ENCODE measurements at regions not wholly inside any gene's neighbourhood (a gene's known extent, or its start where the extent isn't known, plus 50 kb on each side); places are given as distances from the start of the nearest gene placed in this dataset.
A peak's percentile ranks its signal among the peaks of the same experiment; 100 is the strongest.

DNA sequence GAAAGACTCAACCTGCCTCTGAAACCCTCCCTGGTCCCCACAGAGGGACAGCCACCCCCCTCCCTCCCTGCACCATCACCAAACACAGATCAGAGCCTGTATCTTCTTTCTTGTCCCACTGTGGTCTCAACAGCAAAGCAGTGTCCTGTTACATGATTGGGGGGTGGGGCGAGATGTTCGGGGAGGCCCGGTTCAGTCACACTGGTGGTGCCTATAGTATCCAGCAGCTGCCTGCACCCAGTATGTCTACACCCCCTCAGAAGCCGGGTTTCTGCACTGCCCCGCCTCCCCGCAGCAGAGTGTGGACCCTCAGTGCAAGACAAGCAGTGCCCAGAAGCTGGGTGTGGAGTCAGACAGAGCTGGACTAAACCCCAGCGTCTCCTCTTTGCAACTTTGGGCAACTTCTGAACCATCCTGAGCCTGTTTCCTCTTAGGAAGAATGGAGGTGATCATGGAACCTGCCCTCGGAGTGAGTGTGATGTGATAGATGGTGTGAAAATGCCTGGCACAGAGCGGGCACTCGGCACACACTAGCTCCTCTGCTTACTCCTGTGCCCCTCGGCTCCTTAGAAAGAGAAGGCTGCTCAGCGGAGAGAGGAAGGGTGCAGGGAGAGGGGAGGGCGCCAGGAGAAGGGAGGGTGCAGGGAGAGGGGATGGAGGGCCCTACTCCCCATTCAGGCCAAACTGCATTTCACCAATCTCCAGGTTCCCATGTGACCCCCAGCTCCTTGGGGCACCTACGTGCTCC lies 84.0 kb upstream of the TNRC6C start:
- CTCF ChIA-PET (ENCODE audit: low intra/inter-chr PET ratio): no interaction called here
- no TSS peak for BruUV-seq (replicated peaks)
- no peak overlapping the region for H3K27ac ChIP-seq (ENCODE audit: extremely low read depth, low read depth, low read length)
- FAIRE-seq (no peak), ATAC-seq (no peak), DNase-seq (ENCODE audit: extremely low read depth in 1 of 4, low spot score in 3 of 4) (no peak)
- no peak overlapping the region for H2AFZ ChIP-seq (ENCODE audit: low read depth, low read length)
- no peak overlapping the region for H3K4me3 ChIP-seq
- no peaks in the 10 kb centered on the region for H3K79me2 ChIP-seq (ENCODE audit: control insufficient read depth, insufficient read depth, low read length)
- H3K9ac ChIP-seq (ENCODE audit: insufficient read depth in 1 of 2, low read depth in 2 of 2, low read length in 2 of 2): no peak overlapping the region
- intact Hi-C loops (cut with micrococcal nuclease): no loop called here
- 20% methylated on average over 9 of the region's 14 CpGs for WGBS (ENCODE audit: insufficient coverage, low coverage, missing lambda C conversion rate)
- peaks cover 7 to 33% of the 10 kb centered on the region in 2 experiments for H3K4me1 ChIP-seq (replicated peaks in 1 of 2; ENCODE audit: control insufficient read depth in 2 of 2, insufficient read depth in 2 of 2, low read length in 2 of 2)
- in situ Hi-C loops (cut with MboI): no loop called here
- peaks cover 10 to 33% of the 10 kb centered on the region in 2 experiments for H3K27me3 ChIP-seq (ENCODE audit: control insufficient read depth in 2 of 2, insufficient read depth in 2 of 2, low read length in 2 of 2)
- no peak overlapping the region for H3K4me2 ChIP-seq (ENCODE audit: insufficient read depth, low read length)
- no peaks in the 10 kb centered on the region for H3K36me3 ChIP-seq (ENCODE audit: control insufficient read depth, insufficient read depth, low read length)
- no peaks in the 10 kb centered on the region for H3K9me3 ChIP-seq (replicated peaks; ENCODE audit: control insufficient read depth, insufficient read depth, low read depth, low read length)
- POLR2A ChIA-PET: interaction anchor here (0.5 to 3.4 kb wide), 6 partner anchors 12 to 310 kb away, joined by 3 to 17 read pairs (median 4); partner anchors contain the start of gene TNRC6C
- TF ChIP-seq PHF21A (IDR thresholded peaks at IDR 0.05; ENCODE audit: borderline replicate concordance, low read depth) (no peak), ZKSCAN1 (IDR thresholded peaks at IDR 0.05; ENCODE audit: low read depth, low read length) (0 out of 2 replicates have a peak, but pooled peaks have one; percentile 29), SAFB2 (IDR thresholded peaks at IDR 0.05; ENCODE audit: borderline replicate concordance, low read depth, low read length, severe bottlenecking) (no peak), ZNF174 (CRISPR knock-in tag; IDR thresholded peaks at IDR 0.05) (no peak), ZNF124 (CRISPR knock-in tag; IDR thresholded peaks at IDR 0.05) (no peak)
- peaks cover 4% of the 10 kb centered on the region for H3K9me1 ChIP-seq (ENCODE audit: control insufficient read depth, insufficient read depth, low read length)
- no peaks in the 10 kb centered on the region for H4K20me1 ChIP-seq (replicated peaks; ENCODE audit: control insufficient read depth, insufficient read depth, low read length)
